ENCODE measurements at regions not wholly inside any gene's neighbourhood (a gene's known extent, or its start where the extent isn't known, plus 50 kb on each side); places are given as distances from the start of the nearest gene placed in this dataset.
A peak's percentile ranks its signal among the peaks of the same experiment; 100 is the strongest.

- Histone ChIP-seq H3K4me3 (no peak overlapping the region), H3K27ac (no peak overlapping the region), H3K36me3 (no peaks in the 10 kb centered on the region), H3K4me1 (no peaks in the 10 kb centered on the region), H3K9me3 (no peaks in the 10 kb centered on the region), H3K27me3 (no peaks in the 10 kb centered on the region)
- no peak for DNase-seq (ENCODE audit: extremely low spot score in 2 of 2)
- intact Hi-C loops (cut with DNase I): no loop called here
- TF ChIP-seq CTCF (IDR thresholded peaks at IDR 0.05) (no peak), POLR2AphosphoS5 (IDR thresholded peaks at IDR 0.05; ENCODE audit: insufficient read depth in 1 of 2, low read depth in 1 of 2) (no peak), POLR2A (IDR thresholded peaks at IDR 0.05) (no peak)
Observed at GRCh38 chr5:30050056-30050815, 1143.2 kb upstream of the CDH6 start.

- no peak overlapping the region for H3K27ac ChIP-seq
- H3K9me3 ChIP-seq: no peaks in the 10 kb centered on the region
- H3K27me3 ChIP-seq: no peaks in the 10 kb centered on the region
- intact Hi-C loops (cut with DNase I): no loop called here
- no peaks in the 10 kb centered on the region for H3K4me1 ChIP-seq
- H3K36me3 ChIP-seq: no peaks in the 10 kb centered on the region
- H3K4me3 ChIP-seq: no peak overlapping the region
- no peak for TF ChIP-seq POLR2A (IDR thresholded peaks at IDR 0.05)
- TF ChIP-seq POLR2AphosphoS5 (IDR thresholded peaks at IDR 0.05; ENCODE audit: insufficient read depth in 1 of 2, low read depth in 1 of 2): no peak
- no peak for DNase-seq (ENCODE audit: extremely low spot score in 2 of 2)
Observed at GRCh38 chr5:30042677-30043076, 1150.8 kb upstream of the CDH6 start.

GRCh38 chr5:30041831-30042385, 1151.6 kb upstream of the CDH6 start:
- Histone ChIP-seq H3K4me3 (no peak overlapping the region), H3K36me3 (no peaks in the 10 kb centered on the region), H3K4me1 (no peaks in the 10 kb centered on the region), H3K27me3 (no peaks in the 10 kb centered on the region), H3K9me3 (no peaks in the 10 kb centered on the region), H3K27ac (no peak overlapping the region)
- no peak for TF ChIP-seq POLR2A (IDR thresholded peaks at IDR 0.05)
- TF ChIP-seq CTCF (IDR thresholded peaks at IDR 0.05): no peak
- TF ChIP-seq POLR2AphosphoS5 (IDR thresholded peaks at IDR 0.05; ENCODE audit: insufficient read depth in 1 of 2, low read depth in 1 of 2): no peak
- DNase-seq (ENCODE audit: extremely low spot score in 2 of 2): no peak
- intact Hi-C loops (cut with DNase I): no loop called here

GRCh38 chr5:30041291-30041690, 1152.2 kb upstream of the CDH6 start:
- no peaks in the 10 kb centered on the region for H3K9me3 ChIP-seq
- H3K36me3 ChIP-seq: no peaks in the 10 kb centered on the region
- intact Hi-C loops (cut with DNase I): no loop called here
- H3K4me1 ChIP-seq: no peaks in the 10 kb centered on the region
- DNase-seq (ENCODE audit: extremely low spot score in 2 of 2): no peak
- H3K27ac ChIP-seq: no peak overlapping the region
- H3K27me3 ChIP-seq: no peaks in the 10 kb centered on the region
- H3K4me3 ChIP-seq: no peak overlapping the region
- no peak for TF ChIP-seq POLR2AphosphoS5 (IDR thresholded peaks at IDR 0.05; ENCODE audit: insufficient read depth in 1 of 2, low read depth in 1 of 2)
- TF ChIP-seq POLR2A (IDR thresholded peaks at IDR 0.05): no peak
- no peak for TF ChIP-seq CTCF (IDR thresholded peaks at IDR 0.05)

- TF ChIP-seq CTCF (IDR thresholded peaks at IDR 0.05) (peak in 2 of 3 experiments; percentile 17 to 35), POLR2A (IDR thresholded peaks at IDR 0.05) (no peak)
- Histone ChIP-seq H3K27ac (no peak overlapping the region), H3K27me3 (no peaks in the 10 kb centered on the region), H3K36me3 (no peaks in the 10 kb centered on the region), H3K4me3 (no peak overlapping the region), H3K4me1 (no peaks in the 10 kb centered on the region), H3K9me3 (no peaks in the 10 kb centered on the region)
- intact Hi-C loops (cut with DNase I): no loop called here
- DNase-seq (ENCODE audit: extremely low spot score in 2 of 2): no peak
Observed at GRCh38 chr5:30040488-30041118, 1152.9 kb upstream of the CDH6 start.
